ENCODE measurements at regions not wholly inside any gene's neighbourhood (a gene's known extent, or its start where the extent isn't known, plus 50 kb on each side); places are given as distances from the start of the nearest gene placed in this dataset.

GRCh38 chr1:60826320-60827094 is 255.9 kb upstream of the NFIA start:
- H3K4me3 ChIP-seq (ENCODE audit: low read depth, low read length), result no peak overlapping the region
- no peaks in the 10 kb centered on the region for H3K36me3 ChIP-seq (ENCODE audit: control insufficient read depth, insufficient read depth, low read length)
- no peak for DNase-seq (ENCODE audit: low read depth)
- ChIA-PET POLR2A (no interaction called here), CTCF (interaction anchor here (0.6 kb wide), 1 partner anchor 766 kb away, joined by 4 read pairs; no protein-coding TSS in a partner anchor)
- no peak for TF ChIP-seq CTCF (IDR thresholded peaks at IDR 0.05; ENCODE audit: insufficient read depth, low read depth, low read length)
- H3K27me3 ChIP-seq (ENCODE audit: control insufficient read depth, insufficient read depth, low read length), result no peaks in the 10 kb centered on the region

- Histone ChIP-seq H3K4me3 (ENCODE audit: low read depth, low read length) (no peak overlapping the region), H3K36me3 (ENCODE audit: control insufficient read depth, insufficient read depth, low read length) (no peaks in the 10 kb centered on the region), H3K27me3 (ENCODE audit: control insufficient read depth, insufficient read depth, low read length) (no peaks in the 10 kb centered on the region)
- ChIA-PET CTCF (interaction anchor here (0.6 kb wide), 2 partner anchors 256 to 765 kb away, joined by 3 to 4 read pairs; no protein-coding TSS in a partner anchor), POLR2A (no interaction called here)
- DNase-seq (ENCODE audit: low read depth), result no peak
- no peak for TF ChIP-seq CTCF (IDR thresholded peaks at IDR 0.05; ENCODE audit: insufficient read depth, low read depth, low read length)
Observed at GRCh38 chr1:60825593-60825992, 256.8 kb upstream of the NFIA start.

- no peak overlapping the region for H3K4me3 ChIP-seq (ENCODE audit: low read depth, low read length)
- no peaks in the 10 kb centered on the region for H3K27me3 ChIP-seq (ENCODE audit: control insufficient read depth, insufficient read depth, low read length)
- no peaks in the 10 kb centered on the region for H3K36me3 ChIP-seq (ENCODE audit: control insufficient read depth, insufficient read depth, low read length)
- ChIA-PET POLR2A (no interaction called here), CTCF (no interaction called here)
- no peak for DNase-seq (ENCODE audit: low read depth)
- TF ChIP-seq CTCF (IDR thresholded peaks at IDR 0.05; ENCODE audit: insufficient read depth, low read depth, low read length), result no peak
Observed at GRCh38 chr1:60823151-60823550, 259.2 kb upstream of the NFIA start.

- no peak for DNase-seq (ENCODE audit: low read depth)
- no peak for TF ChIP-seq CTCF (IDR thresholded peaks at IDR 0.05; ENCODE audit: insufficient read depth, low read depth, low read length)
- H3K27me3 ChIP-seq (ENCODE audit: control insufficient read depth, insufficient read depth, low read length), result no peaks in the 10 kb centered on the region
- ChIA-PET POLR2A (no interaction called here), CTCF (no interaction called here)
- no peak overlapping the region for H3K4me3 ChIP-seq (ENCODE audit: low read depth, low read length)
- no peaks in the 10 kb centered on the region for H3K36me3 ChIP-seq (ENCODE audit: control insufficient read depth, insufficient read depth, low read length)
Observed at GRCh38 chr1:60822252-60822651, 260.1 kb upstream of the NFIA start.

GRCh38 chr1:60821156-60821555 is 261.2 kb upstream of the NFIA start:
- CTCF ChIA-PET, result no interaction called here

More at GRCh38 chr1:60821156-60821555, 261.2 kb upstream of the NFIA start:
- Histone ChIP-seq H3K36me3 (ENCODE audit: control insufficient read depth, insufficient read depth, low read length) (no peaks in the 10 kb centered on the region), H3K4me3 (ENCODE audit: low read depth, low read length) (no peak overlapping the region), H3K27me3 (ENCODE audit: control insufficient read depth, insufficient read depth, low read length) (no peaks in the 10 kb centered on the region)
- no peak for DNase-seq (ENCODE audit: low read depth)
- POLR2A ChIA-PET, result interaction anchor here (0.6 kb wide), 1 partner anchor 116 kb away, joined by 5 read pairs; no protein-coding TSS in a partner anchor
- no peak for TF ChIP-seq CTCF (IDR thresholded peaks at IDR 0.05; ENCODE audit: insufficient read depth, low read depth, low read length)
